ENCODE measurements at regions not wholly inside any gene's neighbourhood (a gene's known extent, or its start where the extent isn't known, plus 50 kb on each side); places are given as distances from the start of the nearest gene placed in this dataset.

DNA sequence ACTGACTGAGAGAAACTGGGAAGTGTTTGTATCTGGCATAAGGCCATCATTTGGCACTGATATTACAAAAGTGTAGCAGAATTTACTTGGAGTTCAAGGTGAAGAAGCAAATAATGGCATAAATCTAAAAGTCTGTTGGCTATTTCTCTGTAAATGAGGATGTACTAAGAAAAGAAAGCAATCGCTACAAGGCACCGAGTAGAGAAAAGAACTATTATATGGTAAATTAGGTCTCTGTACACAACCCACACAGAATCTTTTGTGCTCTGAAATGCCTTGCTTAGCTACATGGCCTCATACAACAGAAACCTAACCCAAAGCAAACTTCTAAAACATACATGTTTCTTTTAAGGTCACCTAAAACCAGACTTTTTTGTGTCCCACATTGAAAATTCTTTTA lies 290.1 kb upstream of the WWC1 start (continued):
- no peak for TF ChIP-seq ZMYM4 (CRISPR knock-in tag; IDR thresholded peaks at IDR 0.05)
- TF ChIP-seq ZNF850 (CRISPR knock-in tag; conservative IDR thresholded peaks at IDR 0.05) = no peak

DNA sequence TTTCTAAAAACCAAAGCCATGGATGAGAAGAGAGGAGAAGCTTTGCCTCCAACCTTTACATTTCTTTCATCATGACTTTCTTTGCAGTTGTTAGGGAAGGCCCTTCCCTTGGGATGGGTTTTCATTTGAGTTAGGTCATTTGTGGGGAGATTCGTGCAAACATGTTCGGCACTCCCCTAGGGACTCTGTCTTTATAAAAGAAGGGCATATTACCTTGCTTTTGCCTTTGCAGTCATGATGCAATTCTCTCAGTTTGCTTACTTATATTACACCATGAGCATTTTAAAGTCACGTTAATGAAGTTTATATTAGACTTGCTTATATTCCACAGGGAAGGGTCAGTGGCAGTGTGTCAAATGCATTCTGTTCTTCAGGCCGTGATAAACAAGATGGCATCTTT lies 289.3 kb upstream of the WWC1 start:
- Histone ChIP-seq H4K20me1 (ENCODE audit: insufficient read depth, low read length) (no peaks in the 10 kb centered on the region), H3K27me3 (ENCODE audit: control insufficient read depth in 1 of 2, insufficient read depth in 2 of 2, low read length in 2 of 2) (peaks cover 0 to 5% of the 10 kb centered on the region in 2 experiments; a peak in 1 of 5 replicates), H3K36me3 (replicated peaks in 1 of 2; ENCODE audit: control insufficient read depth in 1 of 2, insufficient read depth in 2 of 2, low read length in 2 of 2) (no peaks in the 10 kb centered on the region), H2AFZ (ENCODE audit: low read length) (no peak overlapping the region), H3K4me3 (replicated peaks in 1 of 3; ENCODE audit: insufficient read depth in 1 of 3, low read depth in 2 of 3, low read length in 3 of 3) (no peak overlapping the region), H3K79me2 (ENCODE audit: insufficient read depth, low read length) (no peaks in the 10 kb centered on the region), H3K27ac (ENCODE audit: extremely low read length, insufficient read depth, low read length) (no peak overlapping the region), H3K9ac (ENCODE audit: insufficient read depth, low read depth, low read length) (no peak overlapping the region), H3K9me3 (ENCODE audit: low read length) (no peaks in the 10 kb centered on the region), H3K4me2 (ENCODE audit: low read depth, low read length) (no peak overlapping the region), H3K4me1 (ENCODE audit: insufficient read depth, low read length) (no peaks in the 10 kb centered on the region)
- WGBS (ENCODE audit: low lambda C conversion rate) = 29% methylated on average over 4 of the region's 4 CpGs
- intact Hi-C loops (cut with micrococcal nuclease; ENCODE audit: unreplicated experiment) = no loop called here
- ChIA-PET POLR2A (no interaction called here), CTCF (ENCODE audit: low intra/inter-chr PET ratio, low total read pairs) (no interaction called here)
- no peak for DNase-seq (ENCODE audit: low spot score)
- BruUV-seq (replicated peaks) = no TSS peak
- FAIRE-seq = no peak
- in situ Hi-C loops (cut with HindIII; ENCODE audit: extremely low pct_ligation_motif_present, low pct_unique_long_range_greater_than_20kb) = no loop called here
- ATAC-seq = no peak
- TF ChIP-seq, protein P1, sequence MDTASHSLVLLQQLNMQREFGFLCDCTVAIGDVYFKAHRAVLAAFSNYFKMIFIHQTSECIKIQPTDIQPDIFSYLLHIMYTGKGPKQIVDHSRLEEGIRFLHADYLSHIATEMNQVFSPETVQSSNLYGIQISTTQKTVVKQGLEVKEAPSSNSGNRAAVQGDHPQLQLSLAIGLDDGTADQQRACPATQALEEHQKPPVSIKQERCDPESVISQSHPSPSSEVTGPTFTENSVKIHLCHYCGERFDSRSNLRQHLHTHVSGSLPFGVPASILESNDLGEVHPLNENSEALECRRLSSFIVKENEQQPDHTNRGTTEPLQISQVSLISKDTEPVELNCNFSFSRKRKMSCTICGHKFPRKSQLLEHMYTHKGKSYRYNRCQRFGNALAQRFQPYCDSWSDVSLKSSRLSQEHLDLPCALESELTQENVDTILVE (CRISPR knock-in tag; IDR thresholded peaks at IDR 0.05) = no peak
- TF ChIP-seq KAT2B (IDR thresholded peaks at IDR 0.05; ENCODE audit: borderline replicate concordance, low read depth, low read length) (no peak), PRPF4 (IDR thresholded peaks at IDR 0.05; ENCODE audit: low read depth, low read length, poor library complexity, severe bottlenecking) (no peak), ZBTB7B (CRISPR knock-in tag; IDR thresholded peaks at IDR 0.05) (no peak), ARNT2 (CRISPR knock-in tag; IDR thresholded peaks at IDR 0.05; ENCODE audit: low read depth) (no peak), ZNF770 (CRISPR knock-in tag; IDR thresholded peaks at IDR 0.05) (no peak), TBP (CRISPR knock-in tag; IDR thresholded peaks at IDR 0.05) (no peak), YY1 (IDR thresholded peaks at IDR 0.05; ENCODE audit: insufficient read depth, insufficient replicate concordance, low read depth, low read length) (no peak), EED (CRISPR knock-in tag; IDR thresholded peaks at IDR 0.05) (no peak), ZNF619 (CRISPR knock-in tag; IDR thresholded peaks at IDR 0.05) (no peak), SUZ12 (IDR thresholded peaks at IDR 0.05; ENCODE audit: low read depth, low read length) (no peak), GABPA (IDR thresholded peaks at IDR 0.05; ENCODE audit: low read depth, low read length) (no peak), GABPA (CRISPR knock-in tag; IDR thresholded peaks at IDR 0.05; ENCODE audit: low read depth) (no peak), SALL1 (CRISPR knock-in tag; IDR thresholded peaks at IDR 0.05) (no peak), NFE2L1 (CRISPR knock-in tag; IDR thresholded peaks at IDR 0.05; ENCODE audit: borderline replicate concordance) (no peak), AHR (CRISPR knock-in tag; IDR thresholded peaks at IDR 0.05) (no peak)
- TF ChIP-seq, protein P2, sequence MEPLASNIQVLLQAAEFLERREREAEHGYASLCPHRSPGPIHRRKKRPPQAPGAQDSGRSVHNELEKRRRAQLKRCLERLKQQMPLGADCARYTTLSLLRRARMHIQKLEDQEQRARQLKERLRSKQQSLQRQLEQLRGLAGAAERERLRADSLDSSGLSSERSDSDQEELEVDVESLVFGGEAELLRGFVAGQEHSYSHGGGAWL (CRISPR knock-in tag; IDR thresholded peaks at IDR 0.05) = no peak
